ENCODE measurements at regions not wholly inside any gene's neighbourhood (a gene's known extent, or its start where the extent isn't known, plus 50 kb on each side); places are given as distances from the start of the nearest gene placed in this dataset.

- TF ChIP-seq, protein P1, sequence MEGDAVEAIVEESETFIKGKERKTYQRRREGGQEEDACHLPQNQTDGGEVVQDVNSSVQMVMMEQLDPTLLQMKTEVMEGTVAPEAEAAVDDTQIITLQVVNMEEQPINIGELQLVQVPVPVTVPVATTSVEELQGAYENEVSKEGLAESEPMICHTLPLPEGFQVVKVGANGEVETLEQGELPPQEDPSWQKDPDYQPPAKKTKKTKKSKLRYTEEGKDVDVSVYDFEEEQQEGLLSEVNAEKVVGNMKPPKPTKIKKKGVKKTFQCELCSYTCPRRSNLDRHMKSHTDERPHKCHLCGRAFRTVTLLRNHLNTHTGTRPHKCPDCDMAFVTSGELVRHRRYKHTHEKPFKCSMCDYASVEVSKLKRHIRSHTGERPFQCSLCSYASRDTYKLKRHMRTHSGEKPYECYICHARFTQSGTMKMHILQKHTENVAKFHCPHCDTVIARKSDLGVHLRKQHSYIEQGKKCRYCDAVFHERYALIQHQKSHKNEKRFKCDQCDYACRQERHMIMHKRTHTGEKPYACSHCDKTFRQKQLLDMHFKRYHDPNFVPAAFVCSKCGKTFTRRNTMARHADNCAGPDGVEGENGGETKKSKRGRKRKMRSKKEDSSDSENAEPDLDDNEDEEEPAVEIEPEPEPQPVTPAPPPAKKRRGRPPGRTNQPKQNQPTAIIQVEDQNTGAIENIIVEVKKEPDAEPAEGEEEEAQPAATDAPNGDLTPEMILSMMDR (IDR thresholded peaks at IDR 0.05; ENCODE audit: insufficient read depth, low read length, poor library complexity, severe bottlenecking) = no peak
- TF ChIP-seq EZH2phosphoT487 (conservative IDR thresholded peaks at IDR 0.05; ENCODE audit: low read length) = no peak
These were observed 86.1 kb upstream of the ARHGAP20 start for GRCh38 chr11:110798201-110798900.
